Prostate gland (tissue), 2 donors: ENCODE measurements at regions not wholly inside any gene's neighbourhood (a gene's known extent, or its start where the extent isn't known, plus 50 kb on each side); places are given as distances from the start of the nearest gene placed in this dataset.

Experiments
- POLR2A ChIP-seq: fragments of 450-650 bp; IDR thresholded peaks from one replicate; pipeline ENCODE4 v1.6.1; 2016; ENCODE audit warnings: antibody characterized with exemption, mild to moderate bottlenecking
- POLR2AphosphoS5 ChIP-seq: sonication (generic); formaldehyde crosslinking; IDR thresholded peaks from one replicate; pipeline ENCODE4 v1.6.1; 2017; ENCODE audit warnings: antibody characterized with exemption
- TF ChIP-seq, protein P1 (sequence below), 4 experiments: fragments of 200-600 bp in 2 of 4; fragments of 450-650 bp in 2 of 4; sonication (generic) in 2 of 4; IDR thresholded peaks; 1 replicate in 3 of 4; 2 replicates in 1 of 4; pipeline ENCODE4 v1.5.1; 2016 to 2019; ENCODE audit warnings: antibody characterized with exemption in 4 of 4, mild to moderate bottlenecking in 2 of 4, moderate library complexity in 2 of 4

DNA sequence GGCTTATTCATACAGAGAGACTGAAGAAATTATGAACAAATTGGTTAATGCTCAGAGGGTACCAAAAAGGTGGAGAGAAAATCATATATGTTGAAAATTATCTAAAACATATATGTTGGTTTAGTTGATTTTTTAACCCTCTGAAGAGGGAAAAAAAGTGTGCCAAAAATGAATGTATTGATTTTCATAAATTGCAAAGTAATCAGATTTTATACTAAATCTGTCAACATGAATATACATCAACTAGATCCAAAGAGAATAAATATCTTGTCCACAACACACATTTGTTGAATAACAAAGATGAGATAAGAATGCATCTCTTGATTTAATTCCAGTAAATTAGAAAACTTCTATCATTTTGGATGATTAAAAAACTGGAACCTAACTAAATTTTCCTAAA lies 125.3 kb upstream of the TACR3 start:
- TF ChIP-seq POLR2A, result no peak
- TF ChIP-seq, protein P1, sequence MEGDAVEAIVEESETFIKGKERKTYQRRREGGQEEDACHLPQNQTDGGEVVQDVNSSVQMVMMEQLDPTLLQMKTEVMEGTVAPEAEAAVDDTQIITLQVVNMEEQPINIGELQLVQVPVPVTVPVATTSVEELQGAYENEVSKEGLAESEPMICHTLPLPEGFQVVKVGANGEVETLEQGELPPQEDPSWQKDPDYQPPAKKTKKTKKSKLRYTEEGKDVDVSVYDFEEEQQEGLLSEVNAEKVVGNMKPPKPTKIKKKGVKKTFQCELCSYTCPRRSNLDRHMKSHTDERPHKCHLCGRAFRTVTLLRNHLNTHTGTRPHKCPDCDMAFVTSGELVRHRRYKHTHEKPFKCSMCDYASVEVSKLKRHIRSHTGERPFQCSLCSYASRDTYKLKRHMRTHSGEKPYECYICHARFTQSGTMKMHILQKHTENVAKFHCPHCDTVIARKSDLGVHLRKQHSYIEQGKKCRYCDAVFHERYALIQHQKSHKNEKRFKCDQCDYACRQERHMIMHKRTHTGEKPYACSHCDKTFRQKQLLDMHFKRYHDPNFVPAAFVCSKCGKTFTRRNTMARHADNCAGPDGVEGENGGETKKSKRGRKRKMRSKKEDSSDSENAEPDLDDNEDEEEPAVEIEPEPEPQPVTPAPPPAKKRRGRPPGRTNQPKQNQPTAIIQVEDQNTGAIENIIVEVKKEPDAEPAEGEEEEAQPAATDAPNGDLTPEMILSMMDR (IDR thresholded peaks at IDR 0.05), result no peak
- no peak for TF ChIP-seq POLR2AphosphoS5
